IMR-90 (cell line): ENCODE measurements at regions not wholly inside any gene's neighbourhood (a gene's known extent, or its start where the extent isn't known, plus 50 kb on each side); places are given as distances from the start of the nearest gene placed in this dataset.

Source experiments
- ATAC-seq: fragments of 200-7000 bp; cut with Tn5 transposase; 2 replicates; pipeline ENCODE4 v1.9.1; 2020; ENCODE audit warnings: low read depth, mild to moderate bottlenecking, moderate library complexity
- BruUV-seq: library from RNA; stranded (reverse); fragments of 400-500 nt; replicated peaks from 2 replicates; lab custom pipeline; 2021; lab: Mats Ljungman, UMichigan
- CTCF ChIA-PET: fragments of 300-600 bp; formaldehyde crosslinking; extraction: SDS; loops from one replicate; lab custom pipeline; 2021; ENCODE audit warnings: antibody characterized with exemption; lab: Yijun Ruan, JAX
- POLR2A ChIA-PET: fragments of 300-600 bp; sonication (Branson Sonifier 250); formaldehyde crosslinking; loops from one replicate; lab custom pipeline; 2022; ENCODE audit warnings: antibody characterized with exemption; ENCODE audit not compliant: unreplicated experiment; lab: Charles Lee
- DNase-seq: peaks from one replicate; pipeline ENCODE4 v3.0.0; 2013
- H2AFZ ChIP-seq: replicated peaks from 2 replicates; pipeline ENCODE3; 2013; ENCODE audit warnings: low read length, mild to moderate bottlenecking; ENCODE audit not compliant: poor library complexity
- H2AK5ac ChIP-seq: 2 replicates; pipeline ENCODE4 v1.6.1; 2013; ENCODE audit warnings: low read depth, low read length, inconsistent platforms
- H2AK9ac ChIP-seq: replicated peaks from 2 replicates; pipeline ENCODE3; 2013; ENCODE audit warnings: mild to moderate bottlenecking, low read depth, low read length, moderate library complexity; ENCODE audit not compliant: poor library complexity
- H2BK120ac ChIP-seq: 2 replicates; pipeline ENCODE4 v1.6.1; 2013; ENCODE audit warnings: low read depth, low read length, inconsistent platforms
- H2BK15ac ChIP-seq: 3 replicates; pipeline ENCODE4 v1.6.1; 2013; ENCODE audit warnings: low read depth, low read length, inconsistent platforms
- H2BK20ac ChIP-seq: 2 replicates; pipeline ENCODE4 v1.6.1; 2013; ENCODE audit warnings: low read depth, mild to moderate bottlenecking, inconsistent platforms, low read length, moderate library complexity
- H2BK5ac ChIP-seq: 2 replicates; pipeline ENCODE4 v1.6.1; 2013; ENCODE audit warnings: mild to moderate bottlenecking, low read depth, low read length, inconsistent platforms; ENCODE audit not compliant: poor library complexity, severe bottlenecking
- H3K14ac ChIP-seq: replicated peaks from 2 replicates; pipeline ENCODE4 v1.6.1; 2013; ENCODE audit warnings: low read depth, low read length, inconsistent platforms
- H3K18ac ChIP-seq: 2 replicates; pipeline ENCODE4 v1.6.1; 2013; ENCODE audit warnings: low read depth, low read length, control low read depth
- H3K23ac ChIP-seq: 2 replicates; pipeline ENCODE4 v1.6.1; 2013; ENCODE audit warnings: low read depth, low read length, inconsistent platforms
- H3K27ac ChIP-seq: 2 replicates; pipeline ENCODE4 v1.5.1; 2013; ENCODE audit warnings: mild to moderate bottlenecking, control low read depth, low read length; ENCODE audit not compliant: insufficient read depth
- H3K27me3 ChIP-seq: 2 replicates; pipeline ENCODE4 v1.6.1; 2013; ENCODE audit warnings: low read length; ENCODE audit not compliant: control insufficient read depth, insufficient read depth
- H3K36me3 ChIP-seq: 2 replicates; pipeline ENCODE4 v1.6.1; 2013; ENCODE audit warnings: low read length, mixed read lengths; ENCODE audit not compliant: control insufficient read depth, insufficient read depth
- H3K4ac ChIP-seq: 2 replicates; pipeline ENCODE4 v1.6.1; 2013; ENCODE audit warnings: low read depth, low read length, inconsistent platforms
- H3K4me1 ChIP-seq: 2 replicates; pipeline ENCODE4 v1.6.1; 2013; ENCODE audit warnings: low read length, mixed read lengths; ENCODE audit not compliant: control insufficient read depth, insufficient read depth
- H3K4me2 ChIP-seq: 2 replicates; pipeline ENCODE4 v1.6.1; 2013; ENCODE audit warnings: low read depth, mild to moderate bottlenecking, control low read depth, low read length, moderate library complexity
- H3K4me3 ChIP-seq: 2 replicates; pipeline ENCODE4 v1.5.1; 2013; ENCODE audit warnings: low read depth, mild to moderate bottlenecking, control low read depth, low read length, moderate library complexity; ENCODE audit not compliant: insufficient read depth
- H3K56ac ChIP-seq: 2 replicates; pipeline ENCODE4 v1.6.1; 2013; ENCODE audit warnings: low read length, inconsistent platforms; ENCODE audit not compliant: insufficient read depth; ENCODE audit errors: extremely low read depth
- H3K79me1 ChIP-seq, 2 experiments: 2 replicates each; pipeline ENCODE4 v1.6.1; 2013; ENCODE audit warnings: low read length in 2 of 2, inconsistent platforms in 1 of 2, low read depth in 1 of 2
- H3K9ac ChIP-seq: 2 replicates; pipeline ENCODE4 v1.6.1; 2013; ENCODE audit warnings: low read depth, low read length, control low read depth
- H3K9me1 ChIP-seq: 2 replicates; pipeline ENCODE4 v1.6.1; 2013; ENCODE audit warnings: low read length, inconsistent platforms; ENCODE audit not compliant: insufficient read depth
- H3K9me3 ChIP-seq: 2 replicates; pipeline ENCODE4 v1.6.1; 2013; ENCODE audit warnings: low read length; ENCODE audit not compliant: control insufficient read depth, insufficient read depth
- H4K20me1 ChIP-seq: 2 replicates; pipeline ENCODE4 v1.6.1; 2013; ENCODE audit warnings: low read length, inconsistent platforms; ENCODE audit not compliant: insufficient read depth
- H4K5ac ChIP-seq: 2 replicates; pipeline ENCODE4 v1.6.1; 2013; ENCODE audit warnings: mild to moderate bottlenecking, low read depth, low read length, control low read depth
- H4K8ac ChIP-seq, 2 experiments: 2 replicates each; pipeline ENCODE4 v1.6.1; 2013; ENCODE audit warnings: low read depth in 2 of 2, low read length in 2 of 2, control low read depth in 1 of 2, inconsistent platforms in 1 of 2
- H4K91ac ChIP-seq: 2 replicates; pipeline ENCODE4 v1.6.1; 2013; ENCODE audit warnings: low read depth, low read length, inconsistent platforms; ENCODE audit not compliant: insufficient read depth
- BHLHE40 ChIP-seq: fragments of 150-350 bp; IDR thresholded peaks from 2 replicates; pipeline ENCODE4 v1.6.1; 2016; ENCODE audit warnings: mild to moderate bottlenecking, low read depth, low read length
- MXI1 ChIP-seq: IDR thresholded peaks from 2 replicates; pipeline ENCODE4 v1.6.1; 2012; ENCODE audit warnings: low read depth, mild to moderate bottlenecking, low read length, moderate library complexity, borderline replicate concordance
- POLR2A ChIP-seq: IDR thresholded peaks from 2 replicates; pipeline ENCODE4 v1.6.1; 2012; ENCODE audit warnings: mild to moderate bottlenecking, low read depth, low read length
- WGBS, 2 experiments: methylation state at CpG; one replicate each; pipeline versions ENCODE4 v1.1.5 to v1.1.7; 2013; ENCODE audit warnings: missing lambda C conversion rate in 2 of 2; ENCODE audit not compliant: insufficient read length in 1 of 2; ENCODE audit errors: extremely low coverage in 2 of 2; 5-methylcytosine and 5-hydroxymethylcytosine counted together
- dilution Hi-C: fragments of 300-500 bp; cut with HindIII; formaldehyde crosslinking; loops from one replicate; pipeline ENCODE4 v1.14.3; 2018; ENCODE audit warnings: low sequenced_read_pairs; ENCODE audit not compliant: unreplicated experiment
- in situ Hi-C: fragments of 300-500 bp; cut with MboI; formaldehyde crosslinking; loops from 3 replicates; pipeline ENCODE4 v1.14.3; 2019; ENCODE audit warnings: low sequenced_read_pairs, inconsistent platforms, mixed read lengths
- intact Hi-C: fragments of 100-400 bp; cut with micrococcal nuclease; formaldehyde crosslinking; loops from 2 replicates; pipeline ENCODE4 v1.10.0; 2022
- TF ChIP-seq, protein P1 (sequence below): fragments of 150-350 bp; IDR thresholded peaks from 2 replicates; pipeline ENCODE4 v1.6.1; 2016; ENCODE audit warnings: low read depth, mild to moderate bottlenecking, low read length, moderate library complexity, borderline replicate concordance
- TF ChIP-seq, protein P2 (sequence below): conservative IDR thresholded peaks from 2 replicates; pipeline ENCODE4 v1.5.1; 2012; ENCODE audit warnings: mild to moderate bottlenecking, low read depth, low read length, improper control_type of control experiment

- intact Hi-C loops = no loop called here
- dilution Hi-C loops = no loop called here
- DNase-seq = no peak
- WGBS, 2 experiments = 61% methylated on average over 12 of the region's 22 CpGs; no CpG with 5 or more reads in 1 of the 2 experiments
- Histone ChIP-seq H2BK120ac (no peak overlapping the region), H3K23ac (no peak overlapping the region), H2BK20ac (no peak overlapping the region), H3K56ac (no peak overlapping the region), H3K4me1 (no peaks in the 10 kb centered on the region), H4K8ac (no peak overlapping the region), H2AFZ (no peak overlapping the region), H2BK15ac (no peak overlapping the region), H2AK9ac (no peak overlapping the region), H4K91ac (no peak overlapping the region), H3K79me1 (no peaks in the 10 kb centered on the region), H3K9ac (no peak overlapping the region), H4K5ac (no peak overlapping the region), H2AK5ac (no peak overlapping the region), H3K9me1 (no peaks in the 10 kb centered on the region), H3K9me3 (peaks cover 18% of the 10 kb centered on the region), H2BK5ac (no peak overlapping the region), H3K4ac (no peak overlapping the region), H3K36me3 (no peaks in the 10 kb centered on the region), H4K20me1 (no peaks in the 10 kb centered on the region), H3K4me3 (no peak overlapping the region), H3K4me2 (no peak overlapping the region), H3K27ac (no peak overlapping the region), H3K18ac (no peak overlapping the region), H3K27me3 (no peaks in the 10 kb centered on the region), H3K14ac (no peak overlapping the region)
- POLR2A ChIA-PET = no interaction called here
- CTCF ChIA-PET = no interaction called here
- no TSS peak for BruUV-seq
- in situ Hi-C loops = no loop called here
- ATAC-seq = no peak
- TF ChIP-seq MXI1 (no peak), BHLHE40 (no peak), POLR2A (no peak)
- TF ChIP-seq, protein P1, sequence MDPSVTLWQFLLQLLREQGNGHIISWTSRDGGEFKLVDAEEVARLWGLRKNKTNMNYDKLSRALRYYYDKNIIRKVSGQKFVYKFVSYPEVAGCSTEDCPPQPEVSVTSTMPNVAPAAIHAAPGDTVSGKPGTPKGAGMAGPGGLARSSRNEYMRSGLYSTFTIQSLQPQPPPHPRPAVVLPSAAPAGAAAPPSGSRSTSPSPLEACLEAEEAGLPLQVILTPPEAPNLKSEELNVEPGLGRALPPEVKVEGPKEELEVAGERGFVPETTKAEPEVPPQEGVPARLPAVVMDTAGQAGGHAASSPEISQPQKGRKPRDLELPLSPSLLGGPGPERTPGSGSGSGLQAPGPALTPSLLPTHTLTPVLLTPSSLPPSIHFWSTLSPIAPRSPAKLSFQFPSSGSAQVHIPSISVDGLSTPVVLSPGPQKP = no peak
- TF ChIP-seq, protein P2, sequence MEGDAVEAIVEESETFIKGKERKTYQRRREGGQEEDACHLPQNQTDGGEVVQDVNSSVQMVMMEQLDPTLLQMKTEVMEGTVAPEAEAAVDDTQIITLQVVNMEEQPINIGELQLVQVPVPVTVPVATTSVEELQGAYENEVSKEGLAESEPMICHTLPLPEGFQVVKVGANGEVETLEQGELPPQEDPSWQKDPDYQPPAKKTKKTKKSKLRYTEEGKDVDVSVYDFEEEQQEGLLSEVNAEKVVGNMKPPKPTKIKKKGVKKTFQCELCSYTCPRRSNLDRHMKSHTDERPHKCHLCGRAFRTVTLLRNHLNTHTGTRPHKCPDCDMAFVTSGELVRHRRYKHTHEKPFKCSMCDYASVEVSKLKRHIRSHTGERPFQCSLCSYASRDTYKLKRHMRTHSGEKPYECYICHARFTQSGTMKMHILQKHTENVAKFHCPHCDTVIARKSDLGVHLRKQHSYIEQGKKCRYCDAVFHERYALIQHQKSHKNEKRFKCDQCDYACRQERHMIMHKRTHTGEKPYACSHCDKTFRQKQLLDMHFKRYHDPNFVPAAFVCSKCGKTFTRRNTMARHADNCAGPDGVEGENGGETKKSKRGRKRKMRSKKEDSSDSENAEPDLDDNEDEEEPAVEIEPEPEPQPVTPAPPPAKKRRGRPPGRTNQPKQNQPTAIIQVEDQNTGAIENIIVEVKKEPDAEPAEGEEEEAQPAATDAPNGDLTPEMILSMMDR = no peak
Measured at GRCh38 chr2:239675826-239676715, 275.3 kb upstream of the HDAC4 start.
